ENCODE measurements at regions not wholly inside any gene's neighbourhood (a gene's known extent, or its start where the extent isn't known, plus 50 kb on each side); places are given as distances from the start of the nearest gene placed in this dataset.
"Not testable (repeated sequence)": the region's sequence is repeated elsewhere in the genome, so short reads cannot be mapped to it uniquely, and the experiment has no call there.

- no peak for DNase-seq (ENCODE audit: low spot score)
Observed at GRCh38 chr9:90979639-90980038, 178.0 kb downstream of the SYK start.

- no peak for DNase-seq (ENCODE audit: low spot score)
Observed at GRCh38 chr9:90981726-90982125, 180.1 kb downstream of the SYK start.

GRCh38 chr9:90983394-90983793 is 181.8 kb downstream of the SYK start:
- no peak for DNase-seq (ENCODE audit: low spot score)

- no peak for DNase-seq (ENCODE audit: low spot score)
Observed at GRCh38 chr9:90985631-90986030, 184.0 kb downstream of the SYK start.

- DNase-seq (ENCODE audit: low spot score) = no peak
Observed at GRCh38 chr9:90986161-90986560, 184.5 kb downstream of the SYK start.

GRCh38 chr9:90987566-90987965 is 185.9 kb downstream of the SYK start:
- no peak for DNase-seq (ENCODE audit: low spot score)

GRCh38 chr9:90988318-90988717 is 186.7 kb downstream of the SYK start:
- no peak for DNase-seq (ENCODE audit: low spot score)

GRCh38 chr9:90991953-90992352 is 190.3 kb downstream of the SYK start:
- DNase-seq (ENCODE audit: low spot score) = no peak

- no peak for DNase-seq (ENCODE audit: low spot score)
Observed at GRCh38 chr9:90995516-90995915, 193.9 kb downstream of the SYK start.

GRCh38 chr9:90996154-90997065 is 194.8 kb downstream of the SYK start:
- DNase-seq (ENCODE audit: low spot score) = no peak

- no peak for DNase-seq (ENCODE audit: low spot score)
Observed at GRCh38 chr9:90998573-90998972, 197.0 kb downstream of the SYK start.

- no peak for DNase-seq (ENCODE audit: low spot score)
Observed at GRCh38 chr9:90999425-91000397, 198.1 kb downstream of the SYK start.

- peak; percentile 20 for DNase-seq (ENCODE audit: low spot score)
Observed at GRCh38 chr9:91001146-91001611, 199.6 kb downstream of the SYK start.

GRCh38 chr9:91004484-91004883 is 202.9 kb downstream of the SYK start:
- DNase-seq (ENCODE audit: low spot score) = no peak

- peak; percentile 40 for DNase-seq (ENCODE audit: low spot score)
Observed at GRCh38 chr9:91004992-91005391, 203.4 kb downstream of the SYK start.

- no peak for DNase-seq (ENCODE audit: low spot score)
Observed at GRCh38 chr9:91006046-91006445, 204.4 kb downstream of the SYK start.

- DNase-seq (ENCODE audit: low spot score) = no peak
Observed at GRCh38 chr9:91008568-91008967, 206.9 kb downstream of the SYK start.

GRCh38 chr9:91011891-91012290 is 210.3 kb downstream of the SYK start:
- DNase-seq (ENCODE audit: low spot score) = no peak

GRCh38 chr9:91012933-91013841 is 211.6 kb downstream of the SYK start:
- no peak for DNase-seq (ENCODE audit: low spot score)

- no peak for DNase-seq (ENCODE audit: low spot score)
Observed at GRCh38 chr9:91017245-91017644, 215.6 kb downstream of the SYK start.

GRCh38 chr9:91019871-91020270 is 218.3 kb downstream of the SYK start:
- not testable (repeated sequence) for DNase-seq (ENCODE audit: low spot score)

- DNase-seq (ENCODE audit: low spot score) = not testable (repeated sequence)
Observed at GRCh38 chr9:91021656-91022055, 220.0 kb downstream of the SYK start.

All from iPS-NIHi11 (cell line).